Stomach (tissue), 8 donors: ENCODE measurements at regions not wholly inside any gene's neighbourhood (a gene's known extent, or its start where the extent isn't known, plus 50 kb on each side); places are given as distances from the start of the nearest gene placed in this dataset.
"Not testable (repeated sequence)": the region's sequence is repeated elsewhere in the genome, so short reads cannot be mapped to it uniquely, and the experiment has no call there.

ENCODE experiments used
- DNase-seq, 2 donors: peaks; one replicate each; pipeline versions ENCODE4 v3.0.0 to v3.0.0-alpha.2; 2013 to 2019
- H3K27ac ChIP-seq, 5 donors: fragments of 200-600 bp in 4 of 5; sonication (generic) in 4 of 5; one replicate each; pipeline ENCODE4 v1.5.1; 2013 to 2019; ENCODE audit warnings: mild to moderate bottlenecking in 1 of 5, moderate library complexity in 1 of 5
- H3K27me3 ChIP-seq, 3 donors: fragments of 200-600 bp; sonication (generic); one replicate each; pipeline ENCODE4 v1.5.1; 2017 to 2019; ENCODE audit warnings: mixed run types in 1 of 3
- H3K36me3 ChIP-seq, 4 donors: fragments of 200-600 bp; sonication (generic); 1 replicate in 3 of 4; 2 replicates in 1 of 4; pipeline ENCODE4 v1.5.1; 2016 to 2019
- H3K4me1 ChIP-seq, 4 donors: fragments of 200-600 bp; sonication (generic); one replicate each; pipeline ENCODE4 v1.5.1; 2016 to 2019
- H3K4me3 ChIP-seq, 4 donors: fragments of 200-600 bp; sonication (generic) in 3 of 4; one replicate each; pipeline ENCODE4 v1.5.1; 2016 to 2019; ENCODE audit warnings: mild to moderate bottlenecking in 1 of 4
- H3K9me3 ChIP-seq, 4 donors: fragments of 200-600 bp; sonication (generic); one replicate each; pipeline ENCODE4 v1.5.1; 2016 to 2019
- EP300 ChIP-seq: sonication (generic); formaldehyde crosslinking; IDR thresholded peaks from one replicate; pipeline ENCODE4 v1.6.1; 2017; ENCODE audit warnings: antibody characterized with exemption
- POLR2A ChIP-seq, 4 donors: fragments of 450-650 bp; IDR thresholded peaks; one replicate each; pipeline ENCODE4 v1.6.1; 2016; ENCODE audit warnings: antibody characterized with exemption in 4 of 4, control low read depth in 2 of 4, mild to moderate bottlenecking in 1 of 4, moderate library complexity in 1 of 4
- POLR2AphosphoS5 ChIP-seq, 3 donors: sonication (generic); formaldehyde crosslinking; IDR thresholded peaks; one replicate each; pipeline ENCODE4 v1.6.1; 2016; ENCODE audit warnings: antibody characterized with exemption in 3 of 3
- WGBS, 5 donors: extraction: QIAGEN DNeasy Blood & Tissue Kit in 3 of 5; methylation state at CpG; one replicate each; pipeline versions ENCODE4 v1.1.5 to v1.1.7; 2013 to 2018; 5-methylcytosine and 5-hydroxymethylcytosine counted together
- intact Hi-C: fragments of 100-400 bp; cut with DNase I; formaldehyde crosslinking; loops from one replicate; pipeline ENCODE4 v1.15.1; 2023; ENCODE audit warnings: low total_unique reads
- TF ChIP-seq, protein P1 (sequence below), 7 experiments: fragments of 450-650 bp in 4 of 7; fragments of 200-600 bp in 3 of 7; sonication (generic) in 3 of 7; IDR thresholded peaks; one replicate each; pipeline ENCODE4 v1.5.1; 2016 to 2019; ENCODE audit warnings: antibody characterized with exemption in 7 of 7, control low read depth in 2 of 7, mild to moderate bottlenecking in 1 of 7
- donor health status: healthy with polysubstance abuse.
- donor health status: Bipolar disorder and iron deficiency.
- donor health status: healthy.

DNA sequence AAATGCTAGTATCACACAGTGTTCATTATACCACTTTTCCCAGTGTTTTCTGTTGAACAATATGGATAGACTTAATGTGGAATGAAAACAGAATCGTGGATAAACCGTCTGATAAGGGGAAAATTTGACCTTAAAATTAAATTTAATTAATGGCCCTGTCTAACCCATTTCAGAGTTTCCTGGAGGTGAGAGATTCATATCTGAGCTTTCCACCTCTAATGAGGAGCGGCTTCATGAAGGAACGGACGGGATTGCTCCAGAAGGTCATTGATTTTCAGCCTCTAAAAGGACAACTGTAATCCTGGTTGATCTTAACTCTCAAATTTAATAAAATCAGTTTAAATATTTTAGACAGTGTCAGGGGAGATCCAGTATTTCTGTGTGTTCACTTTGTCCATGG, 874.9 kb downstream of the GRID1 start:
- H3K4me3 ChIP-seq: no peak overlapping the region
- no peak for DNase-seq
- TF ChIP-seq, protein P1, sequence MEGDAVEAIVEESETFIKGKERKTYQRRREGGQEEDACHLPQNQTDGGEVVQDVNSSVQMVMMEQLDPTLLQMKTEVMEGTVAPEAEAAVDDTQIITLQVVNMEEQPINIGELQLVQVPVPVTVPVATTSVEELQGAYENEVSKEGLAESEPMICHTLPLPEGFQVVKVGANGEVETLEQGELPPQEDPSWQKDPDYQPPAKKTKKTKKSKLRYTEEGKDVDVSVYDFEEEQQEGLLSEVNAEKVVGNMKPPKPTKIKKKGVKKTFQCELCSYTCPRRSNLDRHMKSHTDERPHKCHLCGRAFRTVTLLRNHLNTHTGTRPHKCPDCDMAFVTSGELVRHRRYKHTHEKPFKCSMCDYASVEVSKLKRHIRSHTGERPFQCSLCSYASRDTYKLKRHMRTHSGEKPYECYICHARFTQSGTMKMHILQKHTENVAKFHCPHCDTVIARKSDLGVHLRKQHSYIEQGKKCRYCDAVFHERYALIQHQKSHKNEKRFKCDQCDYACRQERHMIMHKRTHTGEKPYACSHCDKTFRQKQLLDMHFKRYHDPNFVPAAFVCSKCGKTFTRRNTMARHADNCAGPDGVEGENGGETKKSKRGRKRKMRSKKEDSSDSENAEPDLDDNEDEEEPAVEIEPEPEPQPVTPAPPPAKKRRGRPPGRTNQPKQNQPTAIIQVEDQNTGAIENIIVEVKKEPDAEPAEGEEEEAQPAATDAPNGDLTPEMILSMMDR (IDR thresholded peaks at IDR 0.05): no peak
- no peak for TF ChIP-seq EP300
- TF ChIP-seq POLR2AphosphoS5 (IDR thresholded peaks at IDR 0.05): no peak
- no peak for TF ChIP-seq POLR2A (IDR thresholded peaks at IDR 0.05)
- H3K36me3 ChIP-seq: no peaks in the 10 kb centered on the region
- intact Hi-C loops: no loop called here
- peaks cover 0 to under 1% (median 0%) of the 10 kb centered on the region in 4 donors for H3K9me3 ChIP-seq
- H3K27me3 ChIP-seq: no peaks in the 10 kb centered on the region
- H3K4me1 ChIP-seq: no peaks in the 10 kb centered on the region
- whole genome bisulfite sequencing, 5 donors: 53 to 83% (median 67%) methylated on average over 5 of the region's 5 CpGs
- no peak overlapping the region for H3K27ac ChIP-seq

DNA sequence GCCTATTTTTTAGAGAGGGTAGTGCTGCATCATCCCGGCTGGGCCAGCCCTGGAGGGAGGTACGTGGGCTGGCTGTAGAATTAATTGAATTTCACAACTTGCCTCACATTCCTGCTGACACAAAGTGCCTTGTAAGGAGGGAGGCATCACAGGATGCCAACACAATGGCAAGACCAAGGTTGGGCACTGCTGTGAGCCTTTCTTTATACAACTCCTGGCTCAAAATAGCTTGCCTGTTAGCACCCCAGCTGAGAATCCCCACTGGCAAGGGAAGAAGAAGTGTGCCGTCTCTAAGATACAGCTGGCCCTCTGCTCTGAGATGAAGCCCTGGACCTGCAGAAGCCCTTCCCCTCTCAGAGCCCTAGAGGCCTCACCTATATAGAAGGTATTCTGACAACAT, 873.9 kb downstream of the GRID1 start:
- 11 to 31% (median 25%) methylated on average over 3 of the region's 3 CpGs for WGBS, 5 donors

DNA sequence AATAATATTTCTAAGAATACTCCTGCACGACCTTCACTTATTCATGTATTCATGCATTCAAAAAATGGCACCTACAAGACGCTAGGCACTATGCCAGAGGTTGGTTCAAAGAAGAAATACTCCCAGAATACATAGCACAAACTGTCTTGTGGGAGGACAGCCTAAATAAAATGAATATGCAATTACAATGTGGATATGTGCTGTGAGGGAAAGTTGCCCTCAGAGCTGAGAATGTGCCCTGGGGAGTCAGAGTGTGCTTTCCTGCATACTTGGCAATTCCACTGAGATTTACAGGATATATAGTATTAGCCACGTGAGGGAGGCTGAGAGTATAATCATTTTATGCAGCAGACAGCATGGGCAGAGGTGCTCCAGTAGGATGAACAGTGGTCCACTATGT, 872.9 kb downstream of the GRID1 start:
- no peaks in the 10 kb centered on the region for H3K4me1 ChIP-seq
- no peaks in the 10 kb centered on the region for H3K36me3 ChIP-seq
- no peak overlapping the region for H3K27ac ChIP-seq
- 36 to 51% (median 40%) methylated on average over 3 of the region's 3 CpGs for WGBS, 5 donors
- TF ChIP-seq POLR2A (IDR thresholded peaks at IDR 0.05): no peak
- no peak for TF ChIP-seq POLR2AphosphoS5 (IDR thresholded peaks at IDR 0.05)
- no peak for TF ChIP-seq EP300
- TF ChIP-seq, protein P1 (IDR thresholded peaks at IDR 0.05): no peak
- intact Hi-C loops: no loop called here
- H3K4me3 ChIP-seq: no peak overlapping the region
- no peak for DNase-seq
- H3K9me3 ChIP-seq: no peaks in the 10 kb centered on the region
- H3K27me3 ChIP-seq: no peaks in the 10 kb centered on the region

More for the DNA sequence above, 873.9 kb downstream of the GRID1 start:
- no peak for DNase-seq
- TF ChIP-seq POLR2AphosphoS5 (IDR thresholded peaks at IDR 0.05): no peak
- TF ChIP-seq EP300: no peak
- TF ChIP-seq, protein P1 (IDR thresholded peaks at IDR 0.05): no peak
- no peak for TF ChIP-seq POLR2A (IDR thresholded peaks at IDR 0.05)
- Histone ChIP-seq H3K36me3 (no peaks in the 10 kb centered on the region), H3K9me3 (no peaks in the 10 kb centered on the region), H3K4me3 (no peak overlapping the region), H3K27ac (no peak overlapping the region), H3K27me3 (no peaks in the 10 kb centered on the region), H3K4me1 (no peaks in the 10 kb centered on the region)
- intact Hi-C loops: no loop called here

DNA sequence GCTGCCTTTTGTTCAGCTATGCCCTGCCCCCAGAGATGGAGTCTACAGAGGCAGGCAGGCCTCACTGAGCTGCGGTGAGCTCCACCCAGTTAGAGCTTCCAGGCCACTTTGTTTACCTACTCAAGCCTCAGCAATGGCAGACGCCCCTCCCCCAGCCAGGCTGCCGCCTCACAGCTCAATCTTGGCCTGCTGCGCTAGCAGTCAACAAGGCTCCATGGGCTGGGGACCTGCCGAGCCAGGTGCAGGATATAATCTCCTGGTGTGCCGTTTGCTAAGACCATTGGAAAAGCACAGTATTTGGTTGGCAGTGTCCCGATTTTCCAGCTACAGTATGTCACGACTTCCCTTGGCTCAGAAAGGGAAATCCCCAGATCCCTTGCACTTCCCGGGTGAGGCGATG, 862.0 kb downstream of the GRID1 start:
- H3K4me3 ChIP-seq, H3K36me3 ChIP-seq, H3K4me1 ChIP-seq, H3K27me3 ChIP-seq, DNase-seq, intact Hi-C loops, H3K27ac ChIP-seq: not testable (repeated sequence)
- 83 to 95% (median 90%) methylated on average over 9 to 10 of the region's 10 CpGs for WGBS, 5 donors
- H3K9me3 ChIP-seq: peaks cover 0 to 28% (median 16%) of the 10 kb centered on the region in 4 donors

DNA sequence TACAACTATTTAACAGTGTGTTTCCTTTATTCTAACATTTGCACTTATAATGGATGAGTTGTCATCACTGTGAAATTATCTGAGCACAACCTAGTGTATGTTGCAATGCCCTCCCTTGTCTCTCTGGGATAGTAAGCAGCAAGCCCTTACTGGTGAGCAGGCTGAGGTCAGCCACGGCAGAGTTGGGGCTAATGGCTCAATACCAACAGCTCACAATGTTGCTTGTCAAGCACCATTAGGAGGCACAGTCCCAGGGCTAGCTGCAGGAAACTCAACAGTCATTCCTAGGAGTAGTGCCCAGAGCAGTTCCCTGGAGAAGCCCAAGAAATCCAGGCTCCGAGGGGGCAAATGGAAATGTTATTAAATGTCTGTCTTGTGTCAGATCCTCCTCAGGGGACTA, 858.4 kb downstream of the GRID1 start:
- intact Hi-C loops: no loop called here
- 55 to 81% (median 75%) methylated on average over 1 to 2 of the region's 2 CpGs for WGBS, 5 donors
- Histone ChIP-seq H3K4me3 (no peak overlapping the region), H3K27me3 (no peaks in the 10 kb centered on the region), H3K27ac (no peak overlapping the region), H3K36me3 (no peaks in the 10 kb centered on the region), H3K4me1 (no peaks in the 10 kb centered on the region), H3K9me3 (peaks cover 0 to 20% (median 13%) of the 10 kb centered on the region in 4 donors)
- TF ChIP-seq EP300 (no peak), POLR2AphosphoS5 (IDR thresholded peaks at IDR 0.05) (no peak), POLR2A (IDR thresholded peaks at IDR 0.05) (no peak)
- TF ChIP-seq, protein P1 (IDR thresholded peaks at IDR 0.05): no peak
- DNase-seq: no peak
